Loucy (cell line): ENCODE measurements at regions not wholly inside any gene's neighbourhood (a gene's known extent, or its start where the extent isn't known, plus 50 kb on each side); places are given as distances from the start of the nearest gene placed in this dataset.

ENCODE experiments used
- EZH2phosphoT487 ChIP-seq: fragments of 200-600 bp; IDR thresholded peaks from 2 replicates; pipeline ENCODE4 v1.6.1; 2018; ENCODE audit warnings: antibody characterized with exemption, mild to moderate bottlenecking, moderate library complexity, borderline replicate concordance
- TF ChIP-seq, protein P1 (sequence below): fragments of 200-600 bp; sonication (generic); conservative IDR thresholded peaks from 2 replicates; pipeline ENCODE4 v1.5.1; 2014; ENCODE audit warnings: mild to moderate bottlenecking, antibody characterized with exemption, low read length

DNA sequence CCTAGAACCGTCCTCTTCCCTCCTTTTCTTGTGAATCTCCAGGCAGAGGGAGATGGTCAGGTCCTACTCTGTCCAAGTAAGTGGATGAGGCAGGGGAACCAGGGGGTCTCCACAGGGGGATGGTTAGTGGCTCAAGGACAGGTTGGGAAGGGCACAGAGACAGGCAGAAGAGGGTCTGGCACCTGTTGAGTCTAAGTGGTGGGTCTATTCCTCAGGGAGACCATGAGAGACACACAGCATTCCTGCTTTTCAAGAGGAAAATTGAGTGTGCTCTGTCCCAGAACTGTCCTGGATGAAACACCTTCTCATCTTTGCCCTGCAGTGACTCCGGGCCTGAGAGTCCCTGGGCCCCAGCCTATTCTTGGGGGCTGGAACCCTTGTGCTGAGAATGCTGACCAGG lies 184.8 kb upstream of the GALNT17 start:
- TF ChIP-seq, protein P1, sequence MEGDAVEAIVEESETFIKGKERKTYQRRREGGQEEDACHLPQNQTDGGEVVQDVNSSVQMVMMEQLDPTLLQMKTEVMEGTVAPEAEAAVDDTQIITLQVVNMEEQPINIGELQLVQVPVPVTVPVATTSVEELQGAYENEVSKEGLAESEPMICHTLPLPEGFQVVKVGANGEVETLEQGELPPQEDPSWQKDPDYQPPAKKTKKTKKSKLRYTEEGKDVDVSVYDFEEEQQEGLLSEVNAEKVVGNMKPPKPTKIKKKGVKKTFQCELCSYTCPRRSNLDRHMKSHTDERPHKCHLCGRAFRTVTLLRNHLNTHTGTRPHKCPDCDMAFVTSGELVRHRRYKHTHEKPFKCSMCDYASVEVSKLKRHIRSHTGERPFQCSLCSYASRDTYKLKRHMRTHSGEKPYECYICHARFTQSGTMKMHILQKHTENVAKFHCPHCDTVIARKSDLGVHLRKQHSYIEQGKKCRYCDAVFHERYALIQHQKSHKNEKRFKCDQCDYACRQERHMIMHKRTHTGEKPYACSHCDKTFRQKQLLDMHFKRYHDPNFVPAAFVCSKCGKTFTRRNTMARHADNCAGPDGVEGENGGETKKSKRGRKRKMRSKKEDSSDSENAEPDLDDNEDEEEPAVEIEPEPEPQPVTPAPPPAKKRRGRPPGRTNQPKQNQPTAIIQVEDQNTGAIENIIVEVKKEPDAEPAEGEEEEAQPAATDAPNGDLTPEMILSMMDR: no peak
- TF ChIP-seq EZH2phosphoT487: no peak
